NCI-H82 (cell line): ENCODE measurements at regions not wholly inside any gene's neighbourhood (a gene's known extent, or its start where the extent isn't known, plus 50 kb on each side); places are given as distances from the start of the nearest gene placed in this dataset.
"Not testable (repeated sequence)": the region's sequence is repeated elsewhere in the genome, so short reads cannot be mapped to it uniquely, and the experiment has no call there.

Source experiments
- DNase-seq: peaks from one replicate; lab custom pipeline; 2025; lab: John Stamatoyannopoulos, UW

DNA sequence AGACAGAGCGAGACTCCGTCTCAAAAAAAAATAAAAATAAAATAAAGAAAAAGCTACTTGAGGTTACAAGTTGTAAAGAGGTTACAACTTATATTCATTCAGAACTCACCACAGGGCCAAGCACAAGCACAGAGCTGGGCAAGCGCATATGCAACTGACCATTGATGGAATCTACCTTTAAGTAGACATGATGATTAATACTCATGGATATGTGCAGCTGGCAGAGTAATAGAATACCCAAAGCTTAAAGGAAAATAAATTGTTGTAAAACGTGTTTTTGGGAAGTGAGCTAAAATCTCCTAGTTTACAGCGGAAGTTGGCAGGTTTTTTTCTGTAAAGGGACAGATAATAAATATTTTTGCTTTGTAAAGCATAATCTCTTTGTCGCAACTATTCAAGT lies 111.6 kb downstream of the TMEM168 start:
- DNase-seq = no peak

DNA sequence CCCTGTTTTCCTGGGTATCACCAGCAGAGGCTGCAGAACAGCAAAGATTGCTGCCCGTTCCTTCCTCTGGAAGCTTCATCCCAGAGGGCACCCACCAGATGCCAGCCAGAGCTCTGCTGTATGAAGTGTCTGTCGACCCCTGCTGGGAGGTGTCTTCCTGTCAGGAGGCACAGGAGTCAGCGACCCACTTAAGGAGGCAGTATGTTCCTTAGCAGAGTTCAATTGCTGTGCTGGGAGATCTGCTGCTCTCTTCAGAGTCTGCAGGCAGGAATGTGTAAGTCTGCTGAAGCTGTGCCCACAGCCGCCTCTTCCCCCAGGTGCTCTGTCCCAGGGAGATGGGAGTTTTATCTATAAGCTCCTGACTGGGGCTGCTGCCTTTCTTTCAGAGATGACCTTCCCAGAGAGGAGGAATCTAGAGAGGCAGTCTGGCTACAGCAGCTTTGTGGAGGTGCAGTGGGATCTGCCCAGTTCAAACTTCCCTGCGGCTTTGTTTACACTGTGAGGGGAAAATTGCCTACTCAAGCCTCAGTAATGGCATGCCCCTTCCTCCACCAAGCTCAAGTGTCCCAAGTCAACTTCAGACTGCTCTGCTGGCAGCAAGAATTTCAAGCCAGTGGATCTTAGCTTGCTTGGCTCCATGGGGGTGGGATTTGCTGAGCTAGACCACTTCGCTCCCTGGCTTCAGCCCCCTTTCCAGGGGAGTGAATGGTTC lies 100.6 kb downstream of the TMEM168 start:
- DNase-seq = peak; percentile 29

GRCh38 chr7:112692333-112692732 lies 97.9 kb downstream of the TMEM168 start:
- no peak for DNase-seq

- DNase-seq = not testable (repeated sequence)
Measured at GRCh38 chr7:112697211-112697610, 93.0 kb downstream of the TMEM168 start.

GRCh38 chr7:112699725-112700513 lies 90.3 kb downstream of the TMEM168 start:
- no peak for DNase-seq

DNA sequence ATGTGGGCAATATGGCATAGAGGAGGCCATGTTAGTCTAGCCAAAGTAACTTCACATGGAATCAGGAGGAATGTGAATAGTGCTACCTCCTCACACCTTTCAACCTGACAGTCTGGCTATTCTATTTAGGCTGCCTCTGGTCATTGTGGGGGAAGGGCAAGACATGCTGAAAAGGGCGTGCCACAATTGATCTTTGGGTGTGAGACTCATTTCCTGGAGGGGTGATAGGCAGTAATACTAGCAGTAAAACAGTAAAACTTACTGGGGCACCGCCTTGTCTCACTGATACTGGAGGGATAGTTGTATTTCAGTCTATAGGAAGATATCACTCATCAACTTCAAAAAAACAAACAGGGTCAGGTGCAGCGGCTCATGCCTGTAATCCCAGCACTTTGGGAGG lies 88.7 kb downstream of the TMEM168 start:
- no peak for DNase-seq

- DNase-seq = no peak
Measured at GRCh38 chr7:112707655-112708054, 82.5 kb downstream of the TMEM168 start.

DNA sequence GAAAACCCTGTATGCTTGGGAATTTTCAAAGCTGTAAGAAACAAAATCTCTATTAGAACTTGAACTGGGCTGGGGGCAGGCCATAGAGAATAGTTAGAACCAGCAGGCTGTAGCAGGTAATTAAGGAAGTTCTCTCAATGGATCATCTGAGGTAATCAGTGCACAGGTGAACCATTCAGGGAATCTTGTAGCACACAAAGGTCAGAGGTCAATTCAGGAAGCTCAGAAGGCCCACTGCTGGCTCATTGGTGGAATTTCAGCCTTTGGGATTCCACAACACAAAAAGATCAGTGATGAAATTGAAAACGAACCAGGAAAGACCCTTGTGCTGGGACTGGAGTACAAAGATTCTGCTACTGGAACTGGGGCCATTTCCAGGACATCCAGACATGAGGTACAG lies 82.0 kb downstream of the TMEM168 start:
- peak; percentile 35 for DNase-seq
